LoVo (cell line): ENCODE measurements at regions not wholly inside any gene's neighbourhood (a gene's known extent, or its start where the extent isn't known, plus 50 kb on each side); places are given as distances from the start of the nearest gene placed in this dataset.
A peak's percentile ranks its signal among the peaks of the same experiment; 100 is the strongest.

ENCODE experiments used
- DNase-seq: peaks from one replicate; pipeline ENCODE4 v3.0.0-alpha.2; 2016; ENCODE audit warnings: low spot score

GRCh38 chr5:15261269-15261995 lies 238.5 kb upstream of the FBXL7 start:
- no peak for DNase-seq

GRCh38 chr5:15260356-15261268 lies 239.4 kb upstream of the FBXL7 start:
- DNase-seq = no peak

GRCh38 chr5:15256485-15256884 lies 243.5 kb upstream of the FBXL7 start:
- no peak for DNase-seq

GRCh38 chr5:15255576-15255975 lies 244.4 kb upstream of the FBXL7 start:
- DNase-seq = no peak

- DNase-seq = no peak
These were observed 245.4 kb upstream of the FBXL7 start for GRCh38 chr5:15254607-15255006.

GRCh38 chr5:15252331-15252730 lies 247.6 kb upstream of the FBXL7 start:
- DNase-seq = no peak

GRCh38 chr5:15249152-15249551 lies 250.8 kb upstream of the FBXL7 start:
- DNase-seq = peak; percentile 6

GRCh38 chr5:15248731-15249130 lies 251.2 kb upstream of the FBXL7 start:
- DNase-seq = no peak

GRCh38 chr5:15245913-15246312 lies 254.1 kb upstream of the FBXL7 start:
- DNase-seq = no peak

GRCh38 chr5:15243301-15244020 lies 256.5 kb upstream of the FBXL7 start:
- DNase-seq = no peak

- no peak for DNase-seq
These were observed 258.7 kb upstream of the FBXL7 start for GRCh38 chr5:15241216-15241821.

GRCh38 chr5:15238006-15238405 lies 262.0 kb upstream of the FBXL7 start:
- no peak for DNase-seq

GRCh38 chr5:15236911-15237508 lies 263.0 kb upstream of the FBXL7 start:
- no peak for DNase-seq

GRCh38 chr5:15234911-15235310 lies 265.1 kb upstream of the FBXL7 start:
- DNase-seq = no peak

- no peak for DNase-seq
These were observed 265.6 kb upstream of the FBXL7 start for GRCh38 chr5:15234366-15234765.

GRCh38 chr5:15233566-15233965 lies 266.4 kb upstream of the FBXL7 start:
- no peak for DNase-seq

GRCh38 chr5:15222156-15222555 lies 277.8 kb upstream of the FBXL7 start:
- DNase-seq = no peak

- DNase-seq = no peak
These were observed 279.3 kb upstream of the FBXL7 start for GRCh38 chr5:15220642-15221173.

GRCh38 chr5:15215056-15215455 lies 284.9 kb upstream of the FBXL7 start:
- DNase-seq = no peak

GRCh38 chr5:15214010-15214409 lies 286.0 kb upstream of the FBXL7 start:
- no peak for DNase-seq

- no peak for DNase-seq
These were observed 290.8 kb upstream of the FBXL7 start for GRCh38 chr5:15209053-15209762.
